ELR (cell line): ENCODE measurements at regions not wholly inside any gene's neighbourhood (a gene's known extent, or its start where the extent isn't known, plus 50 kb on each side); places are given as distances from the start of the nearest gene placed in this dataset.

Source experiments
- DNase-seq: peaks from one replicate; pipeline ENCODE4 v3.0.0-alpha.2; 2015; ENCODE audit warnings: low read depth

DNA sequence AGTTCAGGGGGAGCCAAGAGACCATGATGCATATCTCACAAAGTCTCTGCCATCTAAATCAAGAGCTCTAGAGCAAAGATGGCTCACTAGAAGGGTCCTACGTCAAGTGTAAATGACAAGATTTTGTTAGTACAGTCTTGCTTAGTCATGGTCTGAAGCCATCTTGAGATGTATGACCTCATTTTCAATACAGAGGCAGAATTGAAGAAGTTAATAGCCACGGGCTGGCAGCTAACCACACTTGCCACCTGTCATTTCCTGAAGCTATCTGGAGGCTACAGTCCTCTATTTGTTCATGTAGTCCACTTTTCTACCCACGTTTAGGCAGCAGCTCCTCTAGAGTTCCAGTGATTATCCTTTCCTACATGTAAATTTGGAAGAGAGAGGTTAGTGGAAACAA lies 231.7 kb upstream of the CDH12 start:
- no peak for DNase-seq

GRCh38 chr5:23072179-23072578 lies 219.0 kb upstream of the CDH12 start:
- no peak for DNase-seq

DNA sequence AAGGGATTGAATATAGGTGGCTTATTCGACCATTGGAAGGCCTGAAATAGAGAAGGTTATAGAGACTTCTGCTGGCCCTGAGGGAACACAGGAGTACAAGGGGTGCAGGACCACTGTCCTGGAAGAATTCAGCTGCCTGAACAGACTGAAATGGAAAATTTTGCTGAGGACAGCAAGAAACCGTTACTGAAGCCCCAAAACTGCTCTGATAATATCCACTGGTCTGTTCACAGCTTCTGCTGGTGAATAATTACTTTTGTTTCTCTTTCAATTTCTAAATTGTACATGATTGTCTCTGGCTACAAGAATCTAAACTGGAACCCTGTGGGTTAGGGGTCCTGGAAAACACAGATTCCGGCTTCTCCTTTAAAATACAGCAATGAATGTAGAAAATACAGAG lies 218.5 kb upstream of the CDH12 start:
- no peak for DNase-seq

GRCh38 chr5:23064710-23065109 lies 211.6 kb upstream of the CDH12 start:
- DNase-seq, result no peak

GRCh38 chr5:23053846-23054245 lies 200.7 kb upstream of the CDH12 start:
- DNase-seq, result no peak

DNA sequence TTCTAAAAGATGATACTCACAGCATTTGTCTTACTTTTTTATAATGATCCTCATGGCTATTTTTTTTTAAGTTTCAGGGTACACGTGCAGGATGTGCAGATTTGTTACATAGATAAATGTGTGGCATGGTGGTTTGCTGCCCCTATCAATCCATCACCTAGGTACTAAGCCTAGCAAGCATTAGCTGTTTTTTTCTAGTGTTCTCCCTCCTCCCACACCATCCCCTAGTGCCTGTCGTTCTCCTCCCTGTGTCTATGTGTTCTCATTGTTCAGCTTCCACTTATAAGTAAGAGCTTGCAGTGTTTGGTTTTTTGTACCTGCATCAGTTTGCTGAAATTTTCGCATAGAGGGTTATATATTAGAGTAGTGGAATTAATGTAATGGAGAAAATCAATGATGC lies 189.1 kb upstream of the CDH12 start:
- DNase-seq, result no peak

DNA sequence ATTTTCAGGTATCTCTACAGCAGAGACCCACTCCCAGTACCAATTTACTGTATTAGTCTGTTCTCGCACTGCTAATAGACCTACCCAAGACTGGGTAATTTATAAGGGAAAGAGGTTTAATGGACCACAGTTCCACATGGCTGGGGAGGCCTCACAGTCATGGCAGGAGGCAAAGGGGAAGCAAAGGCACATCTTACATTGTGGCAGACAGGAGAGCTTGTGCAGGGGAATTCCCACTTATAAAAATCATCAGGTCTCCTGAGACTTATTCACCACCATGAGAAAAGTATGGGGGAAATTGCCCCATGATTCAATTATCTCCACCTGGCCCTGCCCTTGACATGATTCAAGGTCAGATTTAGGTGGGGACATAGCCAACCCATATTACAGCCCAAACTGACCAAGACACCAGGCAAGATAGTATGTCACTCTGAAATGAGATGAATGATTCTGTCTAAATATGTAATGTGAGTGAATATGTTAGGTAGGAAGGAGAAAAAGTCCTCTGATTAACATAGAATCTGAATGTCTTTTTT lies 182.5 kb upstream of the CDH12 start:
- DNase-seq, result no peak

DNA sequence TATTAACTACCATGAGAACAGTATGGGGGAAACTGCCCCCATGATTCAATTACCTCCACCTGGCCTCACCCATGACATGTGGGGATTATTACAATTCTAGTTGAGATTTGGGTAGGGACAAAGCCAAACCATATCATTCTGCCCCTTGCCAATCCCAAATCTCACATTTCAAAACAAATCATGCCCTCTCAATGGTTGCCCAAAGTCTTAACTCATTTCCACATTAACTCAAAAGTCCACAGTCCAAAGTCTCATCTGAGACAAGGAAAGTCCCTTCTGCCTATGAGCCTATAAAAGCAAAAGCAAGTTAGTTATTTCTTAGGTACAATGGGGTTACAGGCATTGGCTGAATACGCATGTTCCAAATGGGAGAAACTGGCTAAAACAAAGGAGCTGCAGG lies 180.7 kb upstream of the CDH12 start:
- DNase-seq, result no peak

DNA sequence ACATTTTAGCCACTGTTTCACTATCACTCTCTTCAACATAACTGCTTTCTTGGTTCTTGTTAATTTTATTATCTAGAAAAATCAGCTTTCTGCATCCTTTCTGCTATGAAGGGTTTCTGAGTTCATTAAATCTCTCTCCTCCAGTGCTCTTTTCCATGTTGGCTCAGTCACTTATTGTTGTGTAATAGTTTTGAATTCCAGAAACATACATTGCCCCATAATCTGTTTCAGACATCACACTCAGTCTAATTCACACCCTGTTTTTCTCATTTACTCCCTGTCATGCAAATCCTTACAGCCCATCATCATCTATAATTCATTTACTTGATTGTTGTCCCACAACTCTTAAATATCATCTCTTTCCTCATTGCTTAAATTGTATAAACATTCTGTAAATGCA lies 176.1 kb upstream of the CDH12 start:
- no peak for DNase-seq

DNA sequence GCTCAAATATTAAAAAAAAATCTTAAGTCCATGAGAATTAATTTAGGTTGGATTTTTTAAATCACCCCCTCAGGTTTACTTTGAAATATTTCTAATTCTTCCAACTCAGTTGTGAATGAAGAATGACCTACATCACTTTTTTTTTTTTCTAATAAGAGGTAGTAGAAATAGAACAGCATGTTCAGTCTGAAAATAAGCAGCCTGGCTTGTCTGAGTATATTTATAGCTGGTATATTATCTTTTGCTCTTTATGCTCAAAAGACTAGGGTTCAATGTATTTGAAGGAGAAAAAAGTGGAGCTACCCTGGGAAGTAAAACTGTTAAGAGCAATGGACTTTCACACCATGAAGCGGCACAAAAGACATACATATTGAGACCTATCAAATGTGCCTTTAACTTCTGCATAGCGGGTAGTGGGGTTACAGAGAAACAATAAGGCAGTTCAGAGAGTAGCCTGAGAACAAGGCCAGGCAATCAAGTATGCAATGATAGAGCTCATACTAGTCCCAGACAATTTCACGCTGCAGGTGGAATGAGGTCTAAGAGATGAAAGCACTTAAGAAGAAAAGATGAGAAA lies 175.4 kb upstream of the CDH12 start:
- DNase-seq, result no peak

- no peak for DNase-seq
Observed at GRCh38 chr5:23027830-23028229, 174.7 kb upstream of the CDH12 start.

DNA sequence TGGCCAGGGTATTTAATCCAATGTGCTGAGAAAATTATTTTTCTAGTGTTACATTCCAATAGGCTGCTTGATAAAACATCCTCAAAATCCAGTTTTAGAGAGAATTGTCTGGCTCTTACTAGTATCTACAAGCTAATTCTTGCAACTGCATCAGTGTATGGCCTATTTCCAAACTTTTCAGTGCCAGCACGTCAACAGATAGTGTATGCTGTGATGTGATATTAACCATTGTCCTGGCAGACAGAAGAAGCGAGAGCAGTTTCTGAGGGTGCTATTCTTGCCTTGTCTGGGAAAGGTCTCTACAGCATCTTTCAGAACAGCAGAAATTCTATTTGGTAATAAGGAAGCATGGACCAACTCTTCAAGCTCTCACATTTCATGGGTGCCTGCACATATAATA lies 174.2 kb upstream of the CDH12 start:
- no peak for DNase-seq

DNA sequence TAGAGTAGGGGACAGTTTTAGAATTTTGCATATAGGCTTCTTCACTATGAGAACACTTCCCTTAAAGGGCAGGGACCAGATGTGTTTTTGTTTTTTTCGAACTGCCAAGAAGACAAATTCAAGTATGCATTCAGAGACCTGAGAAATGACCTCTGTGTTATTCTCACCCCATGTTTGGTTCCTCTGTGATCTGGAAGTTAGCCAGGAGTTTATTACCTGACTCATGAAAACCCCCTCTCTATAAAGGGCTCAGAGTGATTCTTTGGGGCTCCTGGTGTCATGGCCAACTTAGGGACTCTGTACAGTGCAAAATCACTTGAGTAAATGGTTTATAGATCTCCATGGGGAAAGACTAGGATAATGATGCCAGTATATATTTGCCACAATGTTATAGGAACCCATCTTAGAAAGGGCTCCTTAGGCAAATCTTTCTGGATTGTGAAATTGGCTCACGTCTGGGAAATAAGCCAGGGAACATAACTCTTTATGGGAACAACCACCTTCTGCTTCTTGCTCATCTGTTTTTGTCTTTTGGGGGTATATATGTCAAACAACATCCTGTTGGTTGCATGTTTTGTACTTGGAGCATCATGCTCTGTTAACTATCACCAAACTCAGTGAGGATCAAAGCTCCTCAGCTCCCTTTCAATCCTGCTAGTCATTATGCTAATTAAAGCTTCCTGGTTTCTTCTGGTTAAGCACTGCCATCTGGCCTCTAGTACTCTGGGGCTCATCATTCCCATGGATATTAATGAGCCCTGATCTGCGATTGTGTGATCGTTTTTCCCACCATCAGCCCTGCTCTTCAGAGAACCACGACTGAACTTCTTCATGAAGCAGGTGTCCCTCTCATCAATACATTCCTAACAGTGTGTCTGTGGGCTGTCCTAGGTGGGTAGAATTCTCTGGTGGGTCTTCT lies 173.4 kb upstream of the CDH12 start:
- no peak for DNase-seq

- DNase-seq, result no peak
Observed at GRCh38 chr5:23025629-23026233, 172.6 kb upstream of the CDH12 start.

DNA sequence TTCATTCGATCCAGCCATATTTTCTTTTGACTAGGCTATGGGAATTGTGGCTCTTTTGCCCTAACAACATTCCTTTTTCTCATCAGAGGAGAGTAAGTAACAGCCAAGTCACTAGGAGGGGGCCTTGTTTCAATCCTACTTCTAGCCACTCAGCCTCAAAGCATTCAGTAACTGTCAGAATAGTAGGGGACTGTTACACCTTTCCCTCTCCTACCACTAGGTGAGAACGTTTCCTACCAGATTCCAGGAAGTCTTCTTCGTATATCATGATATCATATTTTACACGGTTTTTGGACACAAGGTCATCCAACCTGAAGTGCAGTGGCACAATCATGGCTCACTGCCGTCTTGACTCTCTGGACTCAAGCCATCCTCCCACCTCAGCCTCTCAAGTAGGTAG lies 171.3 kb upstream of the CDH12 start:
- DNase-seq, result no peak

DNA sequence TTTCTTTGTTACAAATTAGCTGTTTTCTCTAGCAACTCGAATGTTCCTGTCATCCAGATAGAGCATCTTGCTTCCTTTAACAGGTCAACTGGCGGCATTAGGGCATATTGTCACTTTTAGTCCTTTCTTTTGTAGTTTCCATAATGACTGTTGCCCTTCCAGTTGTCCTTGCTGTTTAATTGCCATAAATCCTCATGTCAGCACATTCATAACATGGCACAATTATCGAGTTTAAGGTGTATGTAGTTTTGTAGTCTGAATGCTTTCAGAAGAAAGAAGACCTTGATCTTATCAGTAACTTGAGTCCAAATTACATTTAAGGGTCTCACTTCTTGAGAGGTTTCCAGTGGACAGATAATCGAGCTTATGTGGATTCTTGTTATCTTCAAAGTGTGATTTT lies 161.7 kb upstream of the CDH12 start:
- DNase-seq, result no peak

GRCh38 chr5:23014266-23014665 lies 161.1 kb upstream of the CDH12 start:
- DNase-seq, result no peak

GRCh38 chr5:23013395-23013998 lies 160.4 kb upstream of the CDH12 start:
- DNase-seq, result no peak

- no peak for DNase-seq
Observed at GRCh38 chr5:23012842-23013241, 159.7 kb upstream of the CDH12 start.

DNA sequence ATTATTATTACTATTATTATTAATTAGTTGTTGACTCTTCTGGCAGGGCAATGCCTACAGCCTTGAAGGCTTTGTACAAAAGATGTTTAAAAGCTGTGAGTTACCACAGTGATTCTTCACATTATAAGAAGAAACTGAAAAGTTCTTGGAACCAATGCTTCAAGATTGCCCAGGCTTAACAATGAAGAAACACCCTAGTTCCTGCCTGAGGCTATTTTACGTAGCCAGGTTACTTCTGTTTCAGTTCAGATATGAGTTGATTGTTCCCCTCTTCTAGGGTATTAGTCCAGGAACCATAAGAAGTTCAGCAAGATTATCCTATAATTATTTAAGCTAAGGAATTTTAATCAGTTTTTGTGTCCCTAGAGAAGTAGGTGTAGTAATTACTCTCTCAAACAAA lies 154.6 kb upstream of the CDH12 start:
- no peak for DNase-seq

DNA sequence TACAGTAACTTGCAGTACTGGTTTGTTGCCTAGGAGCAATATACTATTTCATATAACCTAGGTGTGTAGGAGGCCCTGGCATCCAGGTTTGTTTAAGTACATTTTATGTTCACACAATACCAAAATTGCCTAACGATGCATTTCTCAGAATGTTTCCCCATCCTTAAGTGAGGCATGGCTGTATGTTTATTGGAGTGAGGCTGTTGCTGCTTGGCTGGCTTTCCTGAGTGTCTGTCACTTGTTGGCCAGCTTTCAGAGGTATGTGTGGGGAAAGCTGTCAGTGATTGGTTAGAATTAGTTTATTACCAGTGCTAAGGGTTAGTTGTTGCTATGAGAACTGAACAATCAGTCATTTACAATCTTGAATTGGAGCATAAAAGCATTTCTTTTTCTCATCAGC lies 154.1 kb upstream of the CDH12 start:
- no peak for DNase-seq

DNA sequence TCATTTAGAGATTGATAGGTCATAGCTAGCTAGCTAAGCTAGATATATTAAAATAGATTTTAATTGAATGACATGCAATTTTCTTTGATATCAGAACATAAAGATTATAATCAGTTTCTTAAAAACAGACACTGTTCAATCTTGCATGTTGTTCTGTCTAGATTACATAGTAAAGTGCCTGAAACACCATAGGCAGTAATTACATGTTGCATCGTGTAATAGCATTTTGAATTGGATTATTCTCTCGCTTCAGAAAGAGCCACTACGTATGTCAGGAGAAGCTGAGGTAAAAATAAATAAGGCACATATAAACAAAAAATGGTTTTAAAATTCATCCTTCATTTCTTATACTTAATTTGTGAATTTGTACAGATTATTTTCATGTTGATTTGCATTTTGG lies 148.0 kb upstream of the CDH12 start:
- no peak for DNase-seq

DNA sequence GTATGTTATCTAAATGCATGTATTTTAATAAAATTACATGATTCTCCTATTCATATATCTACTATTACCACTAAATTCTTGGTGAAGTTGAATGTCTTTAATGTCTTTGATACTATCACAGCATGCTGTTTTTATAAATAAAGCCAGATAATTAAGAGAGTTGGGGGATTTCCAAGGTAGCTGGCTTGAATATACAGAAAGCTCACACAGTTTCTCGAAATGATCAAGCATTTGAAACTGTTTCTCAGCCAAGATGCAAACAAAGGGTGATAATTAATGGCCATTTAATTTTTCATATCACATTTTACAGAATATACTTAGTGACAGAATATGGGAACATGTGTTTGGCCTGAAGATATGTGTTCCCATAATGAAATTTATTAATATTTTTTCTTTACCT lies 145.6 kb upstream of the CDH12 start:
- DNase-seq, result no peak
